C4-2B (cell line): ENCODE measurements at regions not wholly inside any gene's neighbourhood (a gene's known extent, or its start where the extent isn't known, plus 50 kb on each side); places are given as distances from the start of the nearest gene placed in this dataset.

Experiments
- CTCF ChIP-seq: fragments of 450-650 bp; conservative IDR thresholded peaks from 2 replicates; pipeline ENCODE4 v1.5.1; 2017; ENCODE audit warnings: mild to moderate bottlenecking
- ZFX ChIP-seq: fragments of 450-650 bp; IDR thresholded peaks from 2 replicates; pipeline ENCODE4 v1.6.1; 2017

- no peak for TF ChIP-seq ZFX
- no peak for TF ChIP-seq CTCF
These were observed 119.1 kb upstream of the JUN start for GRCh38 chr1:58902830-58903513.
